ENCODE measurements at regions not wholly inside any gene's neighbourhood (a gene's known extent, or its start where the extent isn't known, plus 50 kb on each side); places are given as distances from the start of the nearest gene placed in this dataset.

DNA sequence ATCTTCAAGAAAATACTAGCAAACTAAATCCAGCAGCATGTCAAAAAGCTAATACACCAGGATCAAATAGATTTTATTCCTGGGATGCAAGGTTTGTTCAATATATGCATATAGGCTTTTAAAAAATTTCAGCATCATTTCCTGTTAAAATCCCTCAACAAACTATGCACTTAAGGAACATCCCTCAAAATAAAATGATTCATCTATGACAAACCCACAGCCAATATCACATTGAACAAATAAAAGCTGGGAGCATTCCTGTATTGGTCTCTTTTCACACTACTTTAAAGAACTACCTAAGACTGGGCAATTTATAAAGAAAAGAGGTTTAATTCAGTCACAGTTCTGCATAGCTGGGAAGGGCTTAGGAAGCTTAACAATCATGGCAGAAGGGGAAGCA is 726.7 kb downstream of the GRXCR1 start:
- TF ChIP-seq MXI1 (IDR thresholded peaks at IDR 0.05; ENCODE audit: low read depth, low read length): no peak
- TF ChIP-seq, protein P1, sequence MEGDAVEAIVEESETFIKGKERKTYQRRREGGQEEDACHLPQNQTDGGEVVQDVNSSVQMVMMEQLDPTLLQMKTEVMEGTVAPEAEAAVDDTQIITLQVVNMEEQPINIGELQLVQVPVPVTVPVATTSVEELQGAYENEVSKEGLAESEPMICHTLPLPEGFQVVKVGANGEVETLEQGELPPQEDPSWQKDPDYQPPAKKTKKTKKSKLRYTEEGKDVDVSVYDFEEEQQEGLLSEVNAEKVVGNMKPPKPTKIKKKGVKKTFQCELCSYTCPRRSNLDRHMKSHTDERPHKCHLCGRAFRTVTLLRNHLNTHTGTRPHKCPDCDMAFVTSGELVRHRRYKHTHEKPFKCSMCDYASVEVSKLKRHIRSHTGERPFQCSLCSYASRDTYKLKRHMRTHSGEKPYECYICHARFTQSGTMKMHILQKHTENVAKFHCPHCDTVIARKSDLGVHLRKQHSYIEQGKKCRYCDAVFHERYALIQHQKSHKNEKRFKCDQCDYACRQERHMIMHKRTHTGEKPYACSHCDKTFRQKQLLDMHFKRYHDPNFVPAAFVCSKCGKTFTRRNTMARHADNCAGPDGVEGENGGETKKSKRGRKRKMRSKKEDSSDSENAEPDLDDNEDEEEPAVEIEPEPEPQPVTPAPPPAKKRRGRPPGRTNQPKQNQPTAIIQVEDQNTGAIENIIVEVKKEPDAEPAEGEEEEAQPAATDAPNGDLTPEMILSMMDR (IDR thresholded peaks at IDR 0.05 in 2 of 3, conservative IDR thresholded peaks at IDR 0.05 in 1 of 3; ENCODE audit: control insufficient read depth in 2 of 3, extremely low read depth in 1 of 3, insufficient read depth in 1 of 3, low read depth in 3 of 3, low read length in 3 of 3): no peak
- no peak for TF ChIP-seq POLR2A (IDR thresholded peaks at IDR 0.05; ENCODE audit: low read depth, low read length)

All from GM12878 (cell line).